CD4-positive, alpha-beta T cell treated with Interleukin-15 for 4 hours (primary cell): ENCODE measurements at regions not wholly inside any gene's neighbourhood (a gene's known extent, or its start where the extent isn't known, plus 50 kb on each side); places are given as distances from the start of the nearest gene placed in this dataset.

Experiments
- DNase-seq: peaks from one replicate; pipeline ENCODE4 v3.0.0-alpha.2; 2020; ENCODE audit warnings: low spot score

GRCh38 chr9:129473523-129474244, 147.2 kb downstream of the C9orf50 start:
- DNase-seq, result no peak

DNA sequence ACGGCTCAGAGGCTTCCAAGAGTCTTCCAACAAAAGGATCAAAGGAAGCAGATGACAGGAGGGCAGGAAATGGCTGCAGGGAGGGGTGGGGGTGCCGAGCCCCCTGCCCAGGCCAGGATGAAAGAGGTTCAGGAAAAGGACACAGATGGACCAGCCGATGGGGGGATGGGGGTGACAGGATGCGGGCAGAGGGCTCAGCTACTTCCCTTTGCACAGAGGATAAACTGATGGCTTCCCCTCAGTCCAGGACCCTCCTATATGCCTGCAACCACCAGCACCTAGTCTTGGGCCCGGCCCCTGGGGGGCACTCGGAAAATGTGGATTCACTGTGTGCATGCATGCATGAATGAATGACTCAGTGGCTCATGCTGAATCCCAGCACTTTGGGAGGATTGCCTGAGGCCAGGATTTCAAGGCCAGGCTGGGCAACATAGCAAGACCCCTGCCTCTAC, 148.2 kb downstream of the C9orf50 start:
- no peak for DNase-seq

GRCh38 chr9:129471201-129472019, 149.5 kb downstream of the C9orf50 start:
- DNase-seq, result no peak

GRCh38 chr9:129469988-129470316, 150.9 kb downstream of the C9orf50 start:
- no peak for DNase-seq

GRCh38 chr9:129469188-129469987, 151.5 kb downstream of the C9orf50 start:
- DNase-seq, result no peak

DNA sequence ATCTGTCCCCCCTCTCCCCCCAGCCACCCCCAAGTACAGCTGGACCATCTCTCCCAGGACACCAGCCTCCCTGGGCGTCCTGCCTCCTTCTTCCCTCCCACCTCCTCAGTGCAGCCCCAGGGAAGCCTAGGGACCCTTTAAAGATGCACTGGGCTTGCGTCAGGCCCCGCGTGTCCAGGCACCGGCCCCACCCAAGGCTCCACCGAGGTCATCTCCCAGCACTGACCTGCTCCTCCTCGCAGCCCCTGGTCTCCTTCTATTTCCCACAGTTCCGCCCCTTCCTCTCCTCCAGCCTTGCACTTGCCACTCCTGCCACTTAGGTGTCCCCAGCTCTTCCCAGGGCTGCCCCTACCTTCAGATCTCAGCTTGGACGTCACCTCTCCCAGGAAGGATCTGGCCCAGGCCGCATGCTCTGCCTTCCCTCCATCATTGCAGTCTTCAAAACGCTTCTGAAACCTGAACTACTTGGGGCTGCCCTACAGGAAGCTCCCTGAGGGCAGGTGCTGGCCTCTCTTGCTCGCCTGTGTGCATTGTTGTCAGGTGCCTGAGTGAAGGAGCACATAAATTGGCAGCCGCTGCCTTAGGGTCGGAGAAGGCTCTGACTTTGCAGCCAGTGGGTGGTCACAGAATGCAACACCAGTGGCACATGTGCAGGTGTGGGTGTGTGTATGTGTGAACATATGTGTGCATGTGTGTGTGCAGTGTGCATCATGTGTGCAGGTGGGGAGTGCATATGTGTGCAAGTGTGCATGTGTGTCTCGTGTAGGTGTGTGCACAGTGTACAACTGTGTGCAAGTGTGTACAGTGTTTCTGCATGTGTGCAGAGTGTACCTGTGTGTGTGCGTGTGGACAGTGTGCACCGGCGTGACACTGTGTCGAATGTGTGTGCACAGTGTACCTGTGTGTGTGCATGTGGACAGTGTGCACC, 152.9 kb downstream of the C9orf50 start:
- DNase-seq, result no peak

DNA sequence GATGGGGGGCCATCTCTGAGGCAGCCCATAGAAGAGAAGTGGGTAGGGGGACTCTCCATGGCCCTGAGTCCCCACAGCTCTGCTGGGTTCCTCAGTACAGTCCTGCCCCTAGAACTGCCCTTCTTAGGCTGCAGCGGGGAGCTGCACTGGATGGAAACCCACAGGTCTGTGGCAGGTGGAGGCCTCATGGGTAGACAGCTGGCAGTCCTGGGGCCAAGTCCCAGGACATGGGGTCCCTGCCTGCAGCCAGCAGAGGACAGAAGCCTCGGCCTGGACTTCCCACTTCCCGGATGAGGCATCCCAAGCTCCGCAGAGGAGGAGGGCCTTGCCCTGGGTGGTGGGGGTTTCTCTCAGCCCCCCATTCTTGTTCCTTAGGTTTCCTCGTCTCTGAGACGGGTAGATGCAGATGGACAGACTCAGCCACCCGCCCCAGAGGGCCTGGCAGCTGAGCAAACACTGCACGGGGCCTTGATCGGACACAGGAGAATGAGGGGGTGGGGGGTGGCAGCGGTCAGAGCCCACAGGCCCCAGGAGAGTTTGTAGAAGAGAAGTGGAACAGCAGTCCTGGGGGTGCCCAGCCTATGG, 153.8 kb downstream of the C9orf50 start:
- no peak for DNase-seq

GRCh38 chr9:129465834-129466535, 154.9 kb downstream of the C9orf50 start:
- DNase-seq, result no peak

DNA sequence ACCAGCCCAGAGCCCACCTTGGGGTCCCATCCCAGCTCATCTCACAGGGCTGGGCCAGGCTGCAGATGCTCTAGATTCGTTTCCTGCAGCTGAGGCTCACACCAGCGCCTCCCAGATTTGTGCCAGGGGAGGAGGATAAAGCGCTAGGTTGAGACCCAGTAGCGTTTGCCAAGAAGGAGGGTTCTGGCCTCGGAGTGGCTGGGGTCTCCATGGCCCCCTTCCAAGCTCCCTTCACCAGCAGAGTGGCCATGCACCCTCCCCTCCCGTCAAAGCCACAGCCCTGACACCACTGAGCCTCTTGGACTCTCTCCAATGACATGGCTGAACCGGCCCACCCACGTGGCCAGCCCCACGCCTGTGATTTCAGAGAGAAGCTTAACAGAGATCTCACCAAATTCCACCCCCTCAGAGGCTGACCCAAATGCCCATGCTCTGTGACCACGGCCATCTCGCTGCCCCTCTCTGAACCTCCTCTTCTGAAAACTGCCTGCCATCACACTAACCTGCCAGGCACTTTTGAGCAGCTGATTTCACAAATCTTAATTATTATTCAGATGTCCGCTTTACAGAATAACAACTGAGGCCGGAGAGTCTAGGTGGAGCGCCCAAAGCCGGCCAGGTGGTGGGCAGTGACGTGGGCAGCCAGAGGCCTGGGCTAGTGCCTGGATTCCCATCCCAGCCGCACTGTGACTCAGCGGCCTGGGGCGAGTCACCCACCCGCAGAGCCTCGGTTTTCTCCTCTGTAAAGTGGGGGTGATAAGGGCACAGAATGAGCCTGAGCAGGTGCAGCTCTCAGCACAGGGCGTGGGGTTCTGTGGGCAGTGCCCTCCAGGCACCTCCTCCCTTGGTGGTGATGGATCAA, 155.7 kb downstream of the C9orf50 start:
- DNase-seq, result no peak

DNA sequence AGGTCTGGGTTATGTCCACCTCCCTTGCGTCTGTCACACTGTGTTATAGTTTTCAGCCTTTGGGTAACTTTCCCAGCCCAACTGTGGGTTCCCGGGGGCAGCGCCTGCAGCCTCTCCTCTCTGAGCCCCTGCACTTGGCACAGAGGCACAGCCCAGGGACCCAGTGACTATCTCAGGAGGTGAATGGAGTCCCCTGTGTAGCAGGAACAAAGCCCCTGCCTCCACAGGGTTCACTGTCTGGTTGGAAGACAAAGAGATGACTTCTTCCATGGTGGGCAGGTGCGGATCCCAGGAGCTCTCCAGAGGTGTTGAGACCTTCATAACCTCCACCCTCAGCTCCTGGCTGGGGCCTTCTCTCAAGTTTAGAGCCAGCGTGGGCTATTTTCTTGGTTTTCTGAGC, 156.9 kb downstream of the C9orf50 start:
- DNase-seq, result no peak

GRCh38 chr9:129463477-129463876, 157.4 kb downstream of the C9orf50 start:
- DNase-seq, result no peak

GRCh38 chr9:129462360-129462759, 158.5 kb downstream of the C9orf50 start:
- no peak for DNase-seq

GRCh38 chr9:129460323-129461261, 160.3 kb downstream of the C9orf50 start:
- peak; percentile 95 for DNase-seq

GRCh38 chr9:129459547-129460322, 161.2 kb downstream of the C9orf50 start:
- DNase-seq, result no peak

DNA sequence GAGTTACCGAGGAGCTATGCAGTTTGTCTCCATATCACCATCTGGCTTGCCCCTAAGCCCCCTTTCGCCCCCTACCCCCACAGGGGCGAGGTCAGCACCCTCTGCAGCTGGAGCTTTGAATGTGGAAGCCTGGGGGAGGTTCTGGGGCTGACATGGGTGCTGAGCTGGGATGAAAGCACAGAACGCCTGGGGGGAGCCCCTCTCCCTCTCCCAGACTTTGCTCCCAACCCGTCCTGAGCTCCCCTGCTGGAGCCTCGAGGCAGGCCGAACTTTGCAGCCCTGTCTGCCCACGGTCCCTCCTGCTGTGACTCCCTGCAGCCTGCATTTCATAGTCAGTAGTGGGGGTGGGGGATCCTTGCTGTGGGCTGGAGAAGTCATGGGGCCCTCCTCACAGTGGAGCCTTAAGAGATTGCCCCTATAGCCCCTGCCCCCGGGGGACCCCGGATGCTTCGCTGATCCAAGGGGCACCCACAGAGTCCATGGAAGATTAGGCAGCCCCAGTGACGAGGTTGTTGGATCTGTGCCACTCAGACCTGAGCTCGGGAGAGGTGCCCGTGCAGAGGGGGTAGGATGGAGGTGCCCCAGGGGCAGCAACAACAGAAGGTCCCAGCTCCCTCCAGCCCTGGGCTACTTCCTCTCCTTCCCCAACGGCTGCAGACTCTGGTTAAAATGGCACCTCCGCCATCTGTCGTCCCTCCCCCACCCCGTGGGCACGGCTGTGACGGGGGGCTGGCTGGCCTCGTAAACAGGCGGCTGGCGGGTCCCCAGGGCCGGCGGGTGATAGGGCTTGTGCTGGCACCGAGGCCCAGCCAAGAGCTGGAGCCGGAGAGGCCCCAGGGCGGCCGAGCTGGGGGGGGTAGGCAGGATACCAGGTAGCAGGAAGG, 162.0 kb downstream of the C9orf50 start:
- DNase-seq, result no peak

DNA sequence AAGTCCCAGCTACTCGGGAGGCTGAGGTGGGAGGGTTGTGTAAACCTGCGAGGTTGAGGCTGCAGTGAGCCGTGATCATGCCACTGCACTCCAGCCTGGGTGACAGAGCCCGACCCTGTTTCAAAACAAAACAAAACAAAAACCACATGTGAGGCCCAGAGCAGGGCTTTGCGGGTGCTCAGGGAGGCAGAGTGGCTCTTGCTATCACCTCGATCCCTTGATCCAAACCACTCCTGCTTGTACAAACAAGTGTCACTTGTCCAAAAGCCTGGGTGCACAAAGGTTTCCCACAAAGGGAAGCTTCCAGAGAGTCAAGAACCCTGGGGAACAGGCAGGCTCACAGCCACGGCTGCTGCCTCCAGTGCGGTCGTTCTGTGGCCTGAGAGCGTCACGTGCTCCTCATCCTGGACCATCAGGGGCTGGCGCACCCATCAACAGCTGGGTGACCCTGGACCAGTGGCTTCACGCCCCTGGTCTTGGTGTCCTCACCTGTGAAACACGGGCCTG, 162.7 kb downstream of the C9orf50 start:
- DNase-seq, result peak; percentile 77
